Activated T-helper 2 cell treated with anti-CD3 and anti-CD28 coated beads, Interferon-gamma antibody, Interleukin-2, Interleukin-4, amounts not matched to agents 10 μg/mL and 5 μg/mL and 100 μg/mL, durations not matched to agents 14 hours and 24 hours and 36 hours (primary cell): ENCODE measurements at regions not wholly inside any gene's neighbourhood (a gene's known extent, or its start where the extent isn't known, plus 50 kb on each side); places are given as distances from the start of the nearest gene placed in this dataset.

Source experiments
- DNase-seq: peaks from one replicate; pipeline ENCODE4 v3.0.0; 2021; ENCODE audit warnings: low spot score
- H3K27ac Mint-ChIP-seq: one replicate; pipeline ENCODE4 v1.8.0; 2021; ENCODE audit warnings: mixed read lengths
- H3K27me3 Mint-ChIP-seq: one replicate; pipeline ENCODE4 v1.8.0; 2021; ENCODE audit warnings: low read depth, mixed read lengths
- H3K36me3 Mint-ChIP-seq: one replicate; pipeline ENCODE4 v1.8.0; 2021; ENCODE audit warnings: low read depth, mixed read lengths
- H3K4me1 Mint-ChIP-seq: one replicate; pipeline ENCODE4 v1.8.0; 2021; ENCODE audit warnings: low read depth, mixed read lengths
- H3K4me3 Mint-ChIP-seq: one replicate; pipeline ENCODE4 v1.8.0; 2021; ENCODE audit warnings: low read depth, mild to moderate bottlenecking, moderate library complexity, mixed read lengths
- H3K9me3 Mint-ChIP-seq: one replicate; pipeline ENCODE4 v1.8.0; 2021; ENCODE audit warnings: mixed read lengths
- intact Hi-C: fragments of 100-400 bp; cut with micrococcal nuclease; formaldehyde crosslinking; loops from one replicate; pipeline ENCODE4 v1.15.1; 2023

DNA sequence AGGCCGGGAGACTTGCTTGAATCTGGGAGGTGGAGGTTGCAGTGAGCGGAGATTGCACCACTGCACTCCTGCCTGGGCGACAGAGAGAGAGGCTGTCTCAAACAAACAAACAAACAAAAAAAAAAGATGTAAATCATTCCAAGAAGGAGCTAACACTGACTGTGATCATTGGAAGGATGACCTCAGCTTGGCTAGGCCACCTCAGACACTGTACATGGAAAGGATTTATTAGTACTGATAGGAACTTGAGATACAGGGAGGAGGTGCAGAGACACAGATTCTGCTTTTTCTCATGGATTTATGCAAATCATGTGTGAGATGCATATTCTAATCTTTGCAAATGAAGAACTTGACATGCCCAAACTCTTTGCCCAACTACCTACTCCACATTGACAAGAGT lies 293.6 kb downstream of the HIVEP2 start:
- Mint-ChIP-seq H3K4me3 (no peak overlapping the region), H3K4me1 (no peaks in the 10 kb centered on the region), H3K36me3 (no peaks in the 10 kb centered on the region), H3K27ac (no peak overlapping the region), H3K9me3 (no peaks in the 10 kb centered on the region), H3K27me3 (peaks cover 2% of the 10 kb centered on the region)
- intact Hi-C loops: no loop called here
- DNase-seq: no peak

DNA sequence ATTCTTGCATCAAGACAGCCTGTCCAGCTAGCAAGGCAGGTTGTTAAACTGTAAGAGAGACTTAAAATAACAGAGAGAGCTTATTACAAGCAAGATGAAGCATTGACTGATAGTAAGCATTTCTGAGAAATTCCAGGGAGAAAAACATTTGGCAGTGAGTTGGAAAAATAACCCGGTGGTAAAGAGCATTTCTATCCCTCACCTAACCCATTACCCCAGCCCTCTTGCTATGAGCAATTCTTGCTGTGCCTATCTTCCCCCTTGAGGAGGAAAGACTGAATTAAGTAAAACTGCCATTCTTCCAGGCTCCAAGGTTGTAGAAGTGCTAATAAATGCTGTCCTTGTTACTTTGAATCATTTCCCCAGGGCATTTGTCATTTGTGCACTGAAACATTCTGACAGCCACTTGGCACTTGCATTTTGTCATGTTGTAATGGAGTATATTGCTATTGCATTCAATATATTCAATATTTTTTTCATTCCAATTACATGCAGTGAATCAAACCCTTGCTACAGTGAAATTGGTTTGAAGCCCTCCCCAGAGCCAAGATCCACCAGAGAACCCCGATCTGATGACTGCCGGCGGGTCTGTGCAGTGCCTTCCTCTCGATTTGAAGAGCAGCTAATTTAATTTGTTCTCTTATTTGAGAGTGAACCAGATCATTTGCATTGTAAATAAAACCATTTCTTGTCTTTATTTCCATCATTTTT lies 291.1 kb downstream of the HIVEP2 start:
- Mint-ChIP-seq H3K36me3 (no peaks in the 10 kb centered on the region), H3K27me3 (peaks cover 2% of the 10 kb centered on the region), H3K4me1 (no peaks in the 10 kb centered on the region), H3K4me3 (no peak overlapping the region), H3K27ac (no peak overlapping the region), H3K9me3 (no peaks in the 10 kb centered on the region)
- intact Hi-C loops: no loop called here
- no peak for DNase-seq

DNA sequence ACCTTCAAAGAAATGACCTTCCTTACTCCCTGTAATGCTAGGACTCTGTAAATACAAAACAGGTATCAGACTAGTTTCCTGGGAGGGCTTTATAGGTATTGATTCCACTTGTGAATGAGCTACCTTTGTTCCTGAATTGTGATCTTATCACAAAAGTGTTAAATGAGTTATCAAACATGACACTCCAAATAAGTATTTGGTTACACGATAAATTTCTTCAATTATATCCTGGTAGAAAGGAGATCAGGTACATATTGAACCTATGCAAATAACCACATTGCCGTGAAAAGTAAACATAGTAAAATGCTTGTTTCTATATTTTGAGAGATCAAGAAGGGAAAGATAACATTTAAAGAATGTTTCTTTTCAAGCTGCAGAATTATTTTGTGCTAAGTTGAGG lies 285.3 kb downstream of the HIVEP2 start:
- no peak for DNase-seq
- Mint-ChIP-seq H3K36me3 (no peaks in the 10 kb centered on the region), H3K27ac (no peak overlapping the region), H3K27me3 (peaks cover 2% of the 10 kb centered on the region), H3K4me1 (no peaks in the 10 kb centered on the region), H3K9me3 (peaks cover 8% of the 10 kb centered on the region), H3K4me3 (no peak overlapping the region)
- intact Hi-C loops: no loop called here

DNA sequence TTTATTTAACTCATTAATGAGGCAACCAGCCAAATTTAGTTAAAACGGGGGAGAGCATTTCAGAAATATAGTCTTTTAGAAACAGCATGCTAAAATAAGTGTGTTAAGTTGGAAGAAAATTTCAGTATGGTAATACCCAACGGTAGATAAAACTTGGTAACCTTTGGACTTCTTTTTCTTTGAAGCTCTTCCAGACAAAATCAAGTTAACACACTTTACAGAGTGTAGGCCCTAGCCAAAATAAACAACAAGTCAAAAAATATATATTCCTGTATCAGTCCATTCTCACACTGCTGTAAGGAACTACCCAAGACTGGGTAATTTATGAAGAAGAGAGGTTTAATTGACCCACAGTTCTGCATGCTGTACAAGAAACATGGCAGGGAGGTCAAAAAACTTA lies 279.6 kb downstream of the HIVEP2 start:
- no peak overlapping the region for H3K27ac Mint-ChIP-seq
- no peaks in the 10 kb centered on the region for H3K36me3 Mint-ChIP-seq
- peaks cover 8% of the 10 kb centered on the region for H3K9me3 Mint-ChIP-seq
- no peaks in the 10 kb centered on the region for H3K27me3 Mint-ChIP-seq
- intact Hi-C loops: no loop called here
- no peak overlapping the region for H3K4me3 Mint-ChIP-seq
- peaks cover 2% of the 10 kb centered on the region for H3K4me1 Mint-ChIP-seq
- no peak for DNase-seq

DNA sequence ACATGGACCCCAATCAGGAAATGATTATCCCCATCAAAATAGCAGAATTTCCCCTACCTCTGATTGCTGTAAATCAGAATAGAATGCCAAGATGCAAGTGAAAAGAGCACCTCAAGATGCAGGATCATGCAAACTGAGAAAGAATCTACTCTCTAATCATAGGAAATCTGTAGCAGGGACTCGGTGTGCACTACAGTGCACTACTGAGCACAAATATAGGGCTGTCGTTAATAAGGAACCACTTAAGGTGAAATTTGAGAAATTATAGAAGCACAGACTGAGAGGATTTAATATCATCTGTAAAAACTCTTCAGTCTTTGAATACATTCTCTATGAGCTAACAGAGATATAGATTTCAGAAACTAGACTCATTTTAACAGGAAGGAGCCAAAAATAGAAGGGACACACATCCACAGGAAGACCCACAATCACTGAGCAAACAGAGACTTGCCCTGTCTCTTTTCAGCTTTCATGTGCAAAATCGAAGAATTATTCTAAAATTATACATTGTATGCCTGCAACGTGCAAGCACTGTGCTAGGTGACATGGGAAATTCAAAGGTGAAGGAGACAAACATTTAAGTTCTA lies 278.3 kb downstream of the HIVEP2 start:
- Mint-ChIP-seq H3K4me1 (peaks cover 2% of the 10 kb centered on the region), H3K9me3 (peaks cover 8% of the 10 kb centered on the region), H3K27me3 (no peaks in the 10 kb centered on the region), H3K4me3 (no peak overlapping the region), H3K27ac (no peak overlapping the region), H3K36me3 (no peaks in the 10 kb centered on the region)
- DNase-seq: no peak
- intact Hi-C loops: no loop called here

DNA sequence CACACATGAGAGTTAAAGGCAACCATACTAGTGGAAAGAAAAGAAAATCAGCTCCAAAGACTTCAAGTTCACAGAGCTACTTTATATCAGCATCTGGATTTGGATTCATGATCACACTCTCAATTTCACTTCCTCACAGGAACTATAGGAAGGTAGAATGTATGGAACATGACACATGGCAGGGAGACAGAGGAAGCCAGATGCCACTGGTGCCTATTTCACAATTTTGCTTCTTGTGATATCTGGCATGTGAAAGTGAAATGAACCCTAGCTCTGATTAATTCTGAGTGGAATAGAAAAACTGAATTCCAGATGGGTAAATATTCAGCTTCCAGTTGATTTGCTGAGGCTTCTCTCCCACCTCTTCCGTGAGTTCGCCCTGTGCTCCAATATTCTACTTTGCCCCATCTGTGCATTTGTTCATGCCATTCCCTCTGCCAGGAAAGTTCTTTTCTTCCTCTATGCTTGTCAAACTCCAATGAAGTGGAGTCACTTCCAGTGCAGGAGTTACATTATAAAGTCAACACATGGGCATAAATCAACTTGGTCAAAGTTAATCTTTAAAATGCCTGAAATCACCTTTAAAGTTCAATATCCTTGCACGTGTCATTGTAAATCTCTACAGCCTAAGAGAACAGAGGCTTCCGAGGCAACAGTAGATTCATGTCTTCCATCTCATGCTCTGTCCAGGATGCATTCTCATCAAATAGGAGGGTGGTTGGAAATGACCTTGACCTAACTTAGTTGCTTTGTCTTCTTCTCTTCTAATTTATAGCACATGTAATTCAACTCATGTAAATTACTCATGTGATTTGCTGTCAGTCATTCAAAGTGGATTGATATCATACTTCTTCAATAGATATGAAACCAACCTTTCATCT lies 275.3 kb downstream of the HIVEP2 start:
- Mint-ChIP-seq H3K27ac (no peak overlapping the region), H3K36me3 (no peaks in the 10 kb centered on the region), H3K9me3 (no peaks in the 10 kb centered on the region), H3K27me3 (peaks cover 3% of the 10 kb centered on the region), H3K4me3 (no peak overlapping the region), H3K4me1 (peaks cover 2% of the 10 kb centered on the region)
- intact Hi-C loops: no loop called here
- DNase-seq: no peak

DNA sequence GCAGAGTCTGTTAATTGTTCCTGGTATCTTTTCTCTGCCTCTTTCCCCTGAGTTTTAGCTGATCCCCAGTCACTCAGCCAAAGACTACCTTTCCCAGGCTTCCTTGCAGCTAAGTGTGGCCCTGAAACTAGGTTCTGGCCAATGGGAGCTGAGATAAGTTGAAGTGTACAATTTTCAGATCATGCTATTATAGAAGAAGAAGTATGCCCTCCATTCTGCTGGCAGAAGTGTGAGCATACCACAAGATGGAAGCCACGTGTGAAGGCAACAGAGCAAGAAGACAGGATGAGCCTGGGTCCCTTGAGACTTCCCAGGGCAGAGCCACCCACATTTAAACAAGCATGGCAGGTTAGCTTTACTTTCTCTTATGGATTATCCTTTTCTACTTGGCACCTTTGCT lies 273.2 kb downstream of the HIVEP2 start:
- no peak overlapping the region for H3K27ac Mint-ChIP-seq
- H3K4me1 Mint-ChIP-seq: no peaks in the 10 kb centered on the region
- intact Hi-C loops: no loop called here
- peaks cover 7% of the 10 kb centered on the region for H3K27me3 Mint-ChIP-seq
- DNase-seq: no peak
- no peak overlapping the region for H3K4me3 Mint-ChIP-seq
- H3K9me3 Mint-ChIP-seq: no peaks in the 10 kb centered on the region
- no peaks in the 10 kb centered on the region for H3K36me3 Mint-ChIP-seq

DNA sequence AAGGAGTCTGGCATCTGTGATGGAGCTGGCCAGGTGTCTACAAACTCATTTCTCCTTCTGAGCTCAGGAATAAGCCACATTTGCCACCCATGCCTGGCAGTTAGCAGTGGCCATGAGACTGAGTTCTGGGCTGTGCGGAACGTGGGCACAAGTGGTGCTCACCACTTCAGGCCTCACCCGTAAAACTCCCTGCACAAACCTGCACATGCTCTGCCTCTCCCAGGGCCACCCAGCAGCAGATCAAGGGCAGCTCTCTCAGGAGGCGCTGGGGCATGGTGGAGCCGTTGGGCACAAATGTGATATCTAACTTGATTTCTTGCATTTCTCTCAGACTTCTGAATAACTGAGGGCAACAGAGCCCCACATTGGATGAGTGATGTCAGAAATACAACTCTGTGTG lies 269.5 kb downstream of the HIVEP2 start:
- Mint-ChIP-seq H3K4me3 (no peak overlapping the region), H3K27ac (no peak overlapping the region), H3K36me3 (no peaks in the 10 kb centered on the region), H3K27me3 (peaks cover 14% of the 10 kb centered on the region), H3K4me1 (peaks cover 3% of the 10 kb centered on the region), H3K9me3 (no peaks in the 10 kb centered on the region)
- no peak for DNase-seq
- intact Hi-C loops: no loop called here

DNA sequence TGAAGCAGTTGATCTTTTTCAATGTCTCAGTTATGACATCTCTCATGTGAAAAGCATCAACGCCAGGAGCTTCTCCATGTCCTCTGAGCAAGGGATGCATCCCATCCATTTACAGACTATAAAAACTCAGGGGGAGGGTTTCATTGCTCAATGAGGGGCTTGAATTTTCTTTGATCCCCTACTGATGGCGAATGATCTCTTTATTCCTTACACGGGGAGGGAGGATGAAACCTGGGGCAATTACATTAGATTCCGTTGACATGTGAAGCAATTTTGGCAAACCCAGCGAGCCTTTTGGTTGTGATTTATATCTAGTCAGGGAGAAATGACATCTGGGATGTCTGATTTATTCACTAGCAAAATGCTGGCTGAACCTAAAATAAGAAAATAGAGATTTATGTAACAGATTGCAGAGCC lies 268.9 kb downstream of the HIVEP2 start:
- intact Hi-C loops: no loop called here
- Mint-ChIP-seq H3K27me3 (peaks cover 14% of the 10 kb centered on the region), H3K4me3 (no peak overlapping the region), H3K9me3 (no peaks in the 10 kb centered on the region), H3K4me1 (peaks cover 4% of the 10 kb centered on the region), H3K36me3 (no peaks in the 10 kb centered on the region), H3K27ac (no peak overlapping the region)
- DNase-seq: no peak

DNA sequence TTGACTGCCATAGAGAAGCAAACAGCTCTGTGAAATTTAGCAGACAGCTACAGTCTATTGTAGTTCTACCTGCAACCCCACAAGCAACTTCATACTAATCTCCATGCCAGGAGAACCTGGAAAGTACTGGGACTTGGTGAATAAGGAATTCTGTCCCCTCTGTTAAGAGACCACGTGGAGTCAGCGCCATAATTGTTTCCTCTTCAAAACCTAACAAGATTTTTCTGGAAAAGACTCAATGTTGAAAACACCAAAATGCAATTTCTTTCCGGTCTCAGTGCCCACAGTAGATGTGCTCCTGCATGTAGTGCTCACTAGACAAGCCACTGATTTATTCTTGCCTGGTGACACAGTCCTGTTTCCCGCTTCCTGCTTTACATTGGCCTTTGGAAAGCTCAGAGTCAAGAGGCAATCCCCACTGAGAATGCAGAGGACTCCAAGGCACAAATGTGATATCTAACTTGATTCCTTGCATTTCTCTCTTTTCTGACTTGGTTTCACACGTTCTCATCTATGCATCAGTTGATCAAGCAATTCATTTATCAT lies 268.3 kb downstream of the HIVEP2 start:
- Mint-ChIP-seq H3K4me3 (no peak overlapping the region), H3K4me1 (peaks cover 4% of the 10 kb centered on the region), H3K27me3 (peaks cover 15% of the 10 kb centered on the region), H3K27ac (no peak overlapping the region), H3K36me3 (no peaks in the 10 kb centered on the region), H3K9me3 (no peaks in the 10 kb centered on the region)
- no peak for DNase-seq
- intact Hi-C loops: no loop called here

DNA sequence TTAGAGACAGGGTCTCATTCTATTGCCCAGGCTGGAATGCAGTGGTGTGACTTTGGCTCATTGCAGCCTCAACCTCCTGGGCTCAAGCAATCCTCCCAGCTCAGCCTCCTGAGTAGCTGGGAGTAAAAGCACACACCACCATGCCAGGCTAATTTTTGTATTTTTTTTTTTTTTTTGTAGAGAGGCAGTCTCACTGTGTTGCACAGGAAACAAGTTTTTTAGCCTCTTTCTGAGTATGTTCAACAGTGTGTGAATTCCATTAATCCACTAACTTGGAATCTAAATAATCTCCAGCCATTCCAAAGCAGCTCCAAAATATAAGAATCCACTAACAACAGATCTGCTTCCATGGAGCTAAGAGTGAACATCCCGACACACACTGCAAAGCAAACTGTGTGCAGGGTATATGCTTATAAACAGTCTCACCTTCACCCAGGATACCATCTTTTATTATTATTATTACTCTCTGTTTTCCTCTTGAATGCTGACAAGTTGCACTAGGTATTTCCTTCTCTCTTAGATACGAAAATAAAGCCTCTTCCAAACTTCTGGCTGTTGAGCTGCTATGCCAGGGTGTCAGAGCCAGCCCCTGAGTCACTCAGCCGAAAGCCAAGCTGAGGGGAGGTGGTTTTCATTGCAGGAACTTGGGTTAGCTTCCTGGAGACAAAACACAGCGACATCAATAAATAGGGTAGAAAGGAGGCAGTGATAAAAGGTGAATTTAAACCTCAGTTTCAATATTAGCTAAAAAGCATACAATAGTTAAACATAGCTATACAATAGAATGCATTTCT lies 264.9 kb downstream of the HIVEP2 start:
- H3K4me1 Mint-ChIP-seq: peaks cover 4% of the 10 kb centered on the region
- no peak for DNase-seq
- H3K4me3 Mint-ChIP-seq: no peak overlapping the region
- intact Hi-C loops: no loop called here
- no peaks in the 10 kb centered on the region for H3K36me3 Mint-ChIP-seq
- no peaks in the 10 kb centered on the region for H3K9me3 Mint-ChIP-seq
- H3K27ac Mint-ChIP-seq: no peak overlapping the region
- peaks cover 12% of the 10 kb centered on the region for H3K27me3 Mint-ChIP-seq

DNA sequence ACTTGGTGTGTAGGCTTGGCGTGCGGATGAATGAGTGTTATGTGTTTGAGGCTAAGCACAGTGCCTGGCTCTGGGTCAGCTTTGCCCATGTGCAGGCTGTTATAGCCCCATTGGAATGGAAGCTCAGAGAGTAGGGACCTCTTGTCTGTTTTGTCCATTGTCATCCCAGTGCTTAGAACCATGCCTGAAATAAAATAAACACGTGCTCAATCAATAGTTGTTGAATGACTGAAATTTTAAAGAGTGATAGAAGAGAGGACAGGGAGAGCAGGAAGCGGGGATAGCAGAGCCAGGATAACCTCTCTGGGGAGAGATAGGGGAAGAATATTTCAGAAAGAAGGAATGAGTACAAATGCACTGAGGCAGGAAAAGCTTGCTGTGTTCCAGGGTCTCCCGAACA lies 263.9 kb downstream of the HIVEP2 start:
- no peaks in the 10 kb centered on the region for H3K36me3 Mint-ChIP-seq
- peaks cover 8% of the 10 kb centered on the region for H3K4me1 Mint-ChIP-seq
- no peak for DNase-seq
- H3K27ac Mint-ChIP-seq: no peak overlapping the region
- no peak overlapping the region for H3K4me3 Mint-ChIP-seq
- H3K27me3 Mint-ChIP-seq: peaks cover 9% of the 10 kb centered on the region
- no peaks in the 10 kb centered on the region for H3K9me3 Mint-ChIP-seq
- intact Hi-C loops: no loop called here
